GM12878 (cell line): ENCODE measurements at regions not wholly inside any gene's neighbourhood (a gene's known extent, or its start where the extent isn't known, plus 50 kb on each side); places are given as distances from the start of the nearest gene placed in this dataset.
"Not testable (repeated sequence)": the region's sequence is repeated elsewhere in the genome, so short reads cannot be mapped to it uniquely, and the experiment has no call there.

Experiments
- ATAC-seq: fragments of 200-7000 bp; cut with Tn5 transposase; 3 replicates; pipeline ENCODE4 v1.9.1; 2020; ENCODE audit warnings: mild to moderate bottlenecking, moderate library complexity
- BruUV-seq: library from RNA; stranded (reverse); fragments of 400-500 nt; replicated peaks from 2 replicates; lab custom pipeline; 2021; lab: Mats Ljungman, UMichigan
- CTCF ChIA-PET: fragments of 300-600 bp; sonication (Branson Sonifier 250); formaldehyde crosslinking; extraction: SDS; loops from one replicate; lab custom pipeline; 2021; ENCODE audit warnings: inconsistent platforms; lab: Yijun Ruan, JAX
- POLR2A ChIA-PET: fragments of 350-600 bp; formaldehyde crosslinking; extraction: SDS; loops from one replicate; lab custom pipeline; 2021; ENCODE audit warnings: inconsistent platforms; lab: Charles Lee
- RAD21 ChIA-PET: fragments of 300-600 bp; sonication (Branson Sonifier 250); formaldehyde crosslinking; loops from one replicate; lab custom pipeline; 2023; ENCODE audit warnings: antibody characterized with exemption; ENCODE audit not compliant: unreplicated experiment; lab: Charles Lee
- SMC1A ChIA-PET: fragments of 300-600 bp; sonication (Branson Sonifier 250); formaldehyde crosslinking; loops from one replicate; lab custom pipeline; 2023; ENCODE audit not compliant: unreplicated experiment, uncharacterized antibody; lab: Charles Lee
- DNase-seq: peaks from one replicate; pipeline ENCODE4 v3.0.0-alpha.2; 2011; ENCODE audit warnings: low read depth, low spot score
- FAIRE-seq: peaks from 3 replicates; lab custom pipeline; 2011; peaks lifted over from hg19 to GRCh38; lab: Jason Lieb, UNC
- H2AFZ ChIP-seq: 2 replicates; pipeline ENCODE4 v1.6.0; 2011; ENCODE audit warnings: low read depth, low read length, control low read depth; ENCODE audit not compliant: control insufficient read depth
- H3K27ac ChIP-seq: 2 replicates; pipeline ENCODE4 v1.5.1; 2011; ENCODE audit warnings: control low read depth; ENCODE audit not compliant: control insufficient read depth, insufficient read depth
- H3K27me3 ChIP-seq, 2 experiments: replicated peaks in 1 of 2; 2 replicates each; pipeline versions ENCODE4 v1.6.0 to v1.6.1; 2011; ENCODE audit warnings: low read length in 1 of 2; ENCODE audit not compliant: control insufficient read depth in 2 of 2, insufficient read depth in 2 of 2
- H3K36me3 ChIP-seq, 2 experiments: 2 replicates each; pipeline ENCODE4 v1.5.1; 2011; ENCODE audit warnings: low read length in 1 of 2; ENCODE audit not compliant: control insufficient read depth in 2 of 2, insufficient read depth in 2 of 2
- H3K4me1 ChIP-seq: 2 replicates; pipeline ENCODE4 v1.6.1; 2011; ENCODE audit warnings: mild to moderate bottlenecking, low read length, moderate library complexity, mixed read lengths; ENCODE audit not compliant: control insufficient read depth, insufficient read depth
- H3K4me2 ChIP-seq: 2 replicates; pipeline ENCODE4 v1.6.0; 2011; ENCODE audit warnings: control low read depth; ENCODE audit not compliant: control insufficient read depth, insufficient read depth
- H3K4me3 ChIP-seq: fragments of 200-600 bp; sonication (generic); 2 replicates; pipeline ENCODE4 v1.5.1; 2016
- H3K79me2 ChIP-seq: 2 replicates; pipeline ENCODE4 v1.6.0; 2011; ENCODE audit warnings: low read length; ENCODE audit not compliant: control insufficient read depth, insufficient read depth
- H3K9ac ChIP-seq: 2 replicates; pipeline ENCODE4 v1.8.0; 2011; ENCODE audit warnings: low read length, control low read depth, mixed read lengths; ENCODE audit not compliant: control insufficient read depth, insufficient read depth
- H3K9me3 ChIP-seq: replicated peaks from 3 replicates; pipeline ENCODE4 v1.5.1; 2011; ENCODE audit warnings: mild to moderate bottlenecking, low read length; ENCODE audit not compliant: control insufficient read depth, insufficient read depth
- H4K20me1 ChIP-seq: 2 replicates; pipeline ENCODE4 v1.6.0; 2011; ENCODE audit not compliant: control insufficient read depth, insufficient read depth
- CBFB ChIP-seq: IDR thresholded peaks from 2 replicates; pipeline ENCODE4 v1.6.1; 2016; ENCODE audit warnings: antibody characterized with exemption, low read depth
- RUNX3 ChIP-seq: IDR thresholded peaks from 2 replicates; pipeline ENCODE4 v1.6.1; 2012; ENCODE audit warnings: low read length, inconsistent platforms
- WGBS: methylation state at CpG from one replicate; pipeline ENCODE4 v1.1.6; 2016; ENCODE audit warnings: low lambda C conversion rate; ENCODE audit not compliant: insufficient replicate concordance, insufficient coverage; ENCODE audit errors: missing lambda C conversion rate; 5-methylcytosine and 5-hydroxymethylcytosine counted together
- in situ Hi-C: fragments of 300-500 bp; cut with MboI; formaldehyde crosslinking; loops from 9 replicates; pipeline ENCODE4 v1.14.3; 2018; ENCODE audit warnings: mixed read lengths
- intact Hi-C: fragments of 100-400 bp; cut with micrococcal nuclease; formaldehyde crosslinking; loops from one replicate; pipeline ENCODE4 v1.14.2; 2022; ENCODE audit not compliant: unreplicated experiment

DNA sequence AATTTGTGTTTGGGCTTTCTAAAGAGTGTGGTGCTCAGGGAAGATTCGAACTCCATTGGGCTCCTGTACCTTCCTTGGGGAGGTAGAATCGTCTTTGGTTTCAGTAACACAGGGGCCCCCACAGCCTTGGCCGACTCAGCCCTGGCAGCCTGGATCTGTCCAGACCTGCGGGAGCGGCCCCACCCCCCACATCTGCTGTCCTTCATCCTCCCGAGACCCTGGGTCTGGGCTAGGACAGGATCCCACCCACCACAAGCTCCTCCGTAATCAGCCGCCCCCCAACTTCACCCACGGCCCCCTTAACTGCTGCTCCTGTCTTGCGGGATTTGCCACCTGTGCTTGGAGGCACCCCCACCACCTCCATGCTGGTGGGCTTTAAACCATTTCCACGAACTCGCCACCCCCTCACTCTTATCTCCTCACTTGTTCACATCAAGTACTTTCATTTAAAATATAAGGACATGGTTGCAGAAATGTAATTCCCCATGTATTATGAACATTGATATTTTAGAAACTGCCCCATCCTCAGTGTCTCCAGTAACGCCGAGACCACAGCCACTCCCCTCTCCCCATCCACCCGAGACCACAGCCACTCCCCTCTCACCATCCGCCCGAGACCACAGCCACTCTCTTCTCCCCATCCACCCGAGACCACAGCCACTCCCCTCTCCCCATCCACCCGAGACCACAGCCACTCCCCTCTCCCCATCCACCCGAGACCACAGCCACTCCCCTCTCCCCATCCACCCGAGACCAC, 84.7 kb upstream of the SFSWAP start:
- DNase-seq, RAD21 ChIA-PET, H4K20me1 ChIP-seq, H3K4me2 ChIP-seq, FAIRE-seq, H3K9ac ChIP-seq, BruUV-seq, H3K36me3 ChIP-seq, H3K27me3 ChIP-seq, intact Hi-C loops, H3K4me3 ChIP-seq, POLR2A ChIA-PET, H3K9me3 ChIP-seq, CTCF ChIA-PET, H3K4me1 ChIP-seq, H3K79me2 ChIP-seq, ATAC-seq, SMC1A ChIA-PET, H2AFZ ChIP-seq, H3K27ac ChIP-seq: not testable (repeated sequence)
- WGBS, result 57% methylated on average over 18 of the region's 21 CpGs
- in situ Hi-C loops, result loop anchor here (5.0 kb wide), 1 partner anchor 294 kb away; no protein-coding TSS in a partner anchor

- RAD21 ChIA-PET, H3K4me3 ChIP-seq, DNase-seq, H3K9me3 ChIP-seq, H3K27ac ChIP-seq, ATAC-seq, CTCF ChIA-PET, H3K36me3 ChIP-seq, H2AFZ ChIP-seq, H3K4me2 ChIP-seq, H3K4me1 ChIP-seq, BruUV-seq, SMC1A ChIA-PET, intact Hi-C loops, H4K20me1 ChIP-seq, H3K27me3 ChIP-seq, H3K9ac ChIP-seq, H3K79me2 ChIP-seq, FAIRE-seq, POLR2A ChIA-PET: not testable (repeated sequence)
- in situ Hi-C loops, result loop anchor here (5.0 kb wide), 1 partner anchor 295 kb away; no protein-coding TSS in a partner anchor
- 7% methylated on average over 16 of the region's 29 CpGs for WGBS
- peak; percentile 28; the same call in 1 of the 2 replicates for TF ChIP-seq CBFB
- TF ChIP-seq RUNX3, result peak; percentile 42
These were observed 83.5 kb upstream of the SFSWAP start for GRCh38 chr12:131627151-131628022.
